ENCODE measurements at regions not wholly inside any gene's neighbourhood (a gene's known extent, or its start where the extent isn't known, plus 50 kb on each side); places are given as distances from the start of the nearest gene placed in this dataset.
A peak's percentile ranks its signal among the peaks of the same experiment; 100 is the strongest.

DNA sequence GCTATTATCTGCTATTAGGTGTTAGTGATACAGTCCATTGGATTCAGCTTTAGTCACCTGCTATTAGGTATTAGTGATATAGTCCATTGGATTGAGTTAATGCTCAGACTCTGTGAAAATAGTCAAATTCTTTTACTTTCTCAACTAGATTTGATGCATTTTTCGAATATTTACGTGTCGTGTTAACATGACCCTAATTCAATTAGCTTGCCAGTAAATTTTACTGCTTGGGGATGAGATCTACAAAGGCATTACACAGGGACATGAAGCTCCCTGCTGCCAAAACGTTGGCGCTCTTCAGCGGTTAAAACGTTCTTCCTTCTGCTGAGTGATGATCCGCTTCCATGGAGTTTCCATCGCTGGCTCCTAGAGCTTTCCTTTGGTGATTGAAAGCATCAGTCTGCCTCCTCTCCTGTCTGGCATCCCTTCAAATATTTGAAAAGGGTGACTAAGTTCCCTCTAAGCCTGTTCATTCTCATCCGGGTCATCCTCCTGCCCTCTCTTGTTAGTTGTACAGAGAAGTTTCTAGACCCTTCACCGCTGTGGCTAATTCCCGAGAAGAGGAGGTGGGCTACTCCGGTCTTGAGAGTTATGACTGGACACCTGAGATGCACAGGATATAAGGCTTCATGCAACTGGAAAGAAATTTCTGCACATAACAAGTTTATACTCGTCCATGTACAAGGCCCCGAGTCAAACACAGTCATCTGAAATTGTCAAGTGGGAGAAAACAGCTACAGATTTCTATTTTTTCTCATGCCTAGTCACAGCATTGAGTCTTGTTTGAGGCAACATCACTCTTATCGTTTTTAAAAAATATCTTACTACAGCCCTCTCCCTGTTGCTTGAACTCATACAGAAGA, 254.0 kb downstream of the KLF6 start:
- no peak for TF ChIP-seq POLR2A (IDR thresholded peaks at IDR 0.05)
- TF ChIP-seq, protein P1, sequence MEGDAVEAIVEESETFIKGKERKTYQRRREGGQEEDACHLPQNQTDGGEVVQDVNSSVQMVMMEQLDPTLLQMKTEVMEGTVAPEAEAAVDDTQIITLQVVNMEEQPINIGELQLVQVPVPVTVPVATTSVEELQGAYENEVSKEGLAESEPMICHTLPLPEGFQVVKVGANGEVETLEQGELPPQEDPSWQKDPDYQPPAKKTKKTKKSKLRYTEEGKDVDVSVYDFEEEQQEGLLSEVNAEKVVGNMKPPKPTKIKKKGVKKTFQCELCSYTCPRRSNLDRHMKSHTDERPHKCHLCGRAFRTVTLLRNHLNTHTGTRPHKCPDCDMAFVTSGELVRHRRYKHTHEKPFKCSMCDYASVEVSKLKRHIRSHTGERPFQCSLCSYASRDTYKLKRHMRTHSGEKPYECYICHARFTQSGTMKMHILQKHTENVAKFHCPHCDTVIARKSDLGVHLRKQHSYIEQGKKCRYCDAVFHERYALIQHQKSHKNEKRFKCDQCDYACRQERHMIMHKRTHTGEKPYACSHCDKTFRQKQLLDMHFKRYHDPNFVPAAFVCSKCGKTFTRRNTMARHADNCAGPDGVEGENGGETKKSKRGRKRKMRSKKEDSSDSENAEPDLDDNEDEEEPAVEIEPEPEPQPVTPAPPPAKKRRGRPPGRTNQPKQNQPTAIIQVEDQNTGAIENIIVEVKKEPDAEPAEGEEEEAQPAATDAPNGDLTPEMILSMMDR (IDR thresholded peaks at IDR 0.05): no peak
- no peaks in the 10 kb centered on the region for H3K9me3 ChIP-seq
- no peak overlapping the region for H3K27ac ChIP-seq
- H3K4me3 ChIP-seq: no peak overlapping the region
- intact Hi-C loops (cut with DNase I): no loop called here
- WGBS, 2 donors: 76 to 83% methylated on average over 13 to 16 of the region's 16 CpGs
- peaks cover 0 to 57% (median 16%) of the 10 kb centered on the region in 3 donors for H3K4me1 ChIP-seq
- no peaks in the 10 kb centered on the region for H3K27me3 ChIP-seq
- H3K36me3 ChIP-seq: no peaks in the 10 kb centered on the region
- DNase-seq: no peak

DNA sequence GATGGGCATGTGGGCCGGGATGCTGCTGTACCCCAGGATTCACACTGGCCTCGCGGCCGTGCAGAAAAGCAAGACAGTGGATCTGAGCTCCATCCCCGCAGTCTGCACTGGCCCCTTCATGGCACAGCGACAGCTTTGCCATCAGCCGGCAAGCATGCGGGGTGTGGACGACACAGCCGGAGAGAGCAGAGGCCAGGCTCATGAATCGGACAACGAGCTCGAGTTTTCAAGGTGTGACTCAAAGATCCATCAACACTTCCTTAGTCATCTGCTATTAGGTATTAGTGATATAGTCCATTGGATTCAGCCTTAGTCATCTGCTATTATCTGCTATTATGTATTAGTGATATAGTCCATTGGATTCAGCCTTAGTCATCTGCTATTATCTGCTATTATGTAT, 254.7 kb downstream of the KLF6 start:
- Histone ChIP-seq H3K27me3 (no peaks in the 10 kb centered on the region), H3K4me1 (peaks cover 0 to 64% (median 20%) of the 10 kb centered on the region in 3 donors), H3K4me3 (no peak overlapping the region), H3K36me3 (no peaks in the 10 kb centered on the region), H3K27ac (no peak overlapping the region), H3K9me3 (no peaks in the 10 kb centered on the region)
- TF ChIP-seq, protein P1 (IDR thresholded peaks at IDR 0.05): no peak
- no peak for TF ChIP-seq POLR2A (IDR thresholded peaks at IDR 0.05)
- intact Hi-C loops (cut with DNase I): no loop called here
- 73 to 75% methylated on average over 11 to 13 of the region's 13 CpGs for WGBS, 2 donors
- no peak for DNase-seq

DNA sequence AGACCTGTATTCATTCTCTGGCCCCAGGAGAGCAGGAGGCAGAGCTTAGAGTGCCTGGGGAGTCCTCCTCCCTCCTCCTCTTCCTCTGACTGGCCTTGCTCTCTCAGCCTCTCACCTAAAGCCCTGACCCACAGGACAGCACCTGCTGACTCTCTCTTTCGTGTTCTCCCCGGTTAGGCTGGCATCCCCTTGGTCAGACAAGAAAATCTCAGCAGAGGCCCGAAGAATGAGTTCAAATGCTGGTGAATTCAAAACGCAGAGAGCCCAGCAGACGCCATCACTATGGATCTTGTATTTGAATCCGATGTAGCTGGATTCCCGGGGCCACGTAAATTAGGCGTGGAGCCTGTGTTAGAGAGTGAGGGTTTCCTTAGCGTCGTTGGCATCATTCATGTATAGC, 255.3 kb downstream of the KLF6 start:
- Histone ChIP-seq H3K9me3 (no peaks in the 10 kb centered on the region), H3K4me1 (peaks cover 0 to 64% (median 20%) of the 10 kb centered on the region in 3 donors), H3K27ac (no peak overlapping the region), H3K36me3 (no peaks in the 10 kb centered on the region), H3K27me3 (no peaks in the 10 kb centered on the region), H3K4me3 (no peak overlapping the region)
- 85 to 100% methylated on average over 2 to 10 of the region's 11 CpGs for WGBS, 2 donors
- TF ChIP-seq POLR2A (IDR thresholded peaks at IDR 0.05): no peak
- TF ChIP-seq, protein P1 (IDR thresholded peaks at IDR 0.05): no peak
- DNase-seq: no peak
- intact Hi-C loops (cut with DNase I): no loop called here

DNA sequence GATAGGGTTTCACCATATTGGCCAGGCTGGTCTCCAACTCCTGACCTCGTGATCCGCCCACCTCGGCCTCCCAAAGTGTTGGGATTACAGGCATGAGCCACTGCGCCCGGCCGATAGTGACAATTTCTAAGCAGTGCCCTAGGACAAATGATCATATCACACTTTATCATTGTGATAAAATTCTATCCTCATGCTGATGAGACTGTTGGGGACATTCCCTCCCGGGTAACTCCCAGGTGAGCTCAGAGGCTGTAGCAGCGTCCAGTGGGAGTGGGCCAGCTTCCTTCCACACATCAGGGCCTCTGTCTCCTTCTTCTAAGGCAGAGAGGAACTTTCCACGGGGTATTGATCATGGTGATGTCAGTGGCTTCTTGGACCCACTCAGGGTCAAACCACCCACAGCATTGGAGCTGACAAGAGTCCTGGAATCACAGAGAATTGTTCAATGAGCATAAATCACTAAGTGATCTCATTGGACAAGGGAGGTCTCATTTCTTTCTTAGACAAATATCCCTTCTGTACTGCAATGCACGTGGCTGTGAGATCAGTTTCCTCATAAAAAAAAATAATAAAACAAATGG, 256.1 kb downstream of the KLF6 start:
- Histone ChIP-seq H3K36me3 (no peaks in the 10 kb centered on the region), H3K9me3 (no peaks in the 10 kb centered on the region), H3K4me1 (peaks cover 0 to 64% (median 20%) of the 10 kb centered on the region in 3 donors), H3K27me3 (no peaks in the 10 kb centered on the region), H3K27ac (peak overlapping the region in 2 of 4 donors; percentile 25 to 58), H3K4me3 (no peak overlapping the region)
- WGBS, 2 donors: 84 to 91% methylated on average over 7 to 10 of the region's 10 CpGs
- intact Hi-C loops (cut with DNase I): no loop called here
- TF ChIP-seq POLR2A (IDR thresholded peaks at IDR 0.05): no peak
- TF ChIP-seq, protein P1 (IDR thresholded peaks at IDR 0.05): no peak
- no peak for DNase-seq

DNA sequence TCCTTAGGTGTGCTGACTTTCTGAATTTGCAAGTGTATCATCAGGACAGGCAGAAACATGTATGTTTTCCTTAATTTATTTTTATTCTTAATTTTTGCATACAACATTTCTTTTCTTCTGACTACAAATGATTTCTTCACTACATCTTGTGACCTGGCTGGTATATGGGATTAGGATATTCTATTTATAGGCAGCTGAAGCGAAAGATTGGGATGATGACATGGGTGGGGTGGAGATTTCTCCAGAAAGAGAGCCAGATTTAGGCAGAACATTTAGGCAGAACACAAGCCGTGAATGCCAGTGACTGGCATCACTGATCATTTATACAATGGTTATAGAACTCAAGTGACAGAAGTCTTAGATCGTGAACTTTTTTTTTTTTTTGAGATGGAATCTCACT, 256.7 kb downstream of the KLF6 start:
- Histone ChIP-seq H3K4me3 (no peak overlapping the region), H3K9me3 (no peaks in the 10 kb centered on the region), H3K27me3 (no peaks in the 10 kb centered on the region), H3K4me1 (peaks cover 0 to 59% (median 20%) of the 10 kb centered on the region in 3 donors), H3K36me3 (no peaks in the 10 kb centered on the region), H3K27ac (peak overlapping the region in 3 of 4 donors; percentile 25 to 70 (median 58))
- intact Hi-C loops (cut with DNase I): no loop called here
- no peak for DNase-seq
- TF ChIP-seq POLR2A (IDR thresholded peaks at IDR 0.05): no peak
- TF ChIP-seq, protein P1 (IDR thresholded peaks at IDR 0.05): no peak
- WGBS, 2 donors: 64 to 80% methylated on average over 2 to 3 of the region's 3 CpGs
